ENCODE measurements at regions not wholly inside any gene's neighbourhood (a gene's known extent, or its start where the extent isn't known, plus 50 kb on each side); places are given as distances from the start of the nearest gene placed in this dataset.

DNA sequence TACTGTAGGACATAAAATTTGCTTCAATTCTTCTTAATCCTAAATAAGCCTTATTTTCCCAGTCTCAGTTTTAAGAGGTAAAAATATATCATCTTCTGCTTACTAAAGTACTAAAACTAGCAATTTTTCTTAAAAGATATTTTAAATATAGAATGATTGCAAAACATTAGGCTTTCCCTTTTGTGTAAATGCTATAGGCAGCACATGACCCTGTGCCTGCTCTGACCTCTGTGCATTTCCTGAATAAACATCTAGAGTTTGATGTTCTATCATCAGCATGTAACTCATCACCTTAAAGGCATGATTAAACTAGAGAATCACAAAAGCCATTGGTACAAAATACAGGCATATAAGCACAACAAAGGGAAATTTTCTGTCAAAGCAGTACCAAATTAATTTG is 422.7 kb downstream of the TFAP2B start:
- Mint-ChIP-seq H3K27ac (ENCODE audit: low read depth, unreplicated experiment) (no peak overlapping the region), H3K9me3 (ENCODE audit: unreplicated experiment) (no peaks in the 10 kb centered on the region), H3K36me3 (ENCODE audit: insufficient read depth, unreplicated experiment) (no peaks in the 10 kb centered on the region), H3K4me3 (ENCODE audit: unreplicated experiment) (no peak overlapping the region), H3K4me1 (ENCODE audit: insufficient read depth, unreplicated experiment) (peaks cover 11% of the 10 kb centered on the region), H3K27me3 (ENCODE audit: insufficient read depth, unreplicated experiment) (no peaks in the 10 kb centered on the region)
- ChIA-PET POLR2A (no interaction called here), CTCF (no interaction called here)
- TF ChIP-seq, protein P1, sequence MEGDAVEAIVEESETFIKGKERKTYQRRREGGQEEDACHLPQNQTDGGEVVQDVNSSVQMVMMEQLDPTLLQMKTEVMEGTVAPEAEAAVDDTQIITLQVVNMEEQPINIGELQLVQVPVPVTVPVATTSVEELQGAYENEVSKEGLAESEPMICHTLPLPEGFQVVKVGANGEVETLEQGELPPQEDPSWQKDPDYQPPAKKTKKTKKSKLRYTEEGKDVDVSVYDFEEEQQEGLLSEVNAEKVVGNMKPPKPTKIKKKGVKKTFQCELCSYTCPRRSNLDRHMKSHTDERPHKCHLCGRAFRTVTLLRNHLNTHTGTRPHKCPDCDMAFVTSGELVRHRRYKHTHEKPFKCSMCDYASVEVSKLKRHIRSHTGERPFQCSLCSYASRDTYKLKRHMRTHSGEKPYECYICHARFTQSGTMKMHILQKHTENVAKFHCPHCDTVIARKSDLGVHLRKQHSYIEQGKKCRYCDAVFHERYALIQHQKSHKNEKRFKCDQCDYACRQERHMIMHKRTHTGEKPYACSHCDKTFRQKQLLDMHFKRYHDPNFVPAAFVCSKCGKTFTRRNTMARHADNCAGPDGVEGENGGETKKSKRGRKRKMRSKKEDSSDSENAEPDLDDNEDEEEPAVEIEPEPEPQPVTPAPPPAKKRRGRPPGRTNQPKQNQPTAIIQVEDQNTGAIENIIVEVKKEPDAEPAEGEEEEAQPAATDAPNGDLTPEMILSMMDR (IDR thresholded peaks at IDR 0.05; ENCODE audit: unreplicated experiment), result no peak
- DNase-seq (ENCODE audit: unreplicated experiment), result no peak
- BruUV-seq (replicated peaks), result no TSS peak
- intact Hi-C loops (cut with micrococcal nuclease), result no loop called here

DNA sequence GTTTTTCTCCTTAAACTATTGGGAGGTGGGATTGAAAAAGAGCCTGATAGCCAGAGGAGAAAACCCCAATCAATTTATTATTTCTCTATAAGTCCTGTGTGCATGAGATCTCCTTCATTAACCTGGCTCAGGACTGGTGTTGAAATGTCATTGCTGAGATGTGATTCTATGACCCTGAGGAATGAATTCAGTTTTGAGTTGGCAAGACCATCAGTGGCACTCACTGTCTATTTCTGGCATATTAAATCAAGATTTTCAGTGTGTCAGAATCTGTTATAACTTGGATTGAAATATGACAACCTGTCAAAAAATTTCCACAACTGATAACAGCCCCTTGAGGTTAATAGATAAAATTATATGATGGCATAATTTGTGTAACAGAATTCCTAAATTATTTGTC is 431.1 kb downstream of the TFAP2B start:
- no peak for DNase-seq (ENCODE audit: unreplicated experiment)
- POLR2A ChIA-PET, result interaction anchor here (0.6 kb wide), 1 partner anchor 11 kb away, joined by 3 read pairs; no protein-coding TSS in a partner anchor
- Mint-ChIP-seq H3K4me1 (ENCODE audit: insufficient read depth, unreplicated experiment) (no peaks in the 10 kb centered on the region), H3K9me3 (ENCODE audit: unreplicated experiment) (peaks cover 6% of the 10 kb centered on the region), H3K27me3 (ENCODE audit: insufficient read depth, unreplicated experiment) (no peaks in the 10 kb centered on the region), H3K4me3 (ENCODE audit: unreplicated experiment) (no peak overlapping the region), H3K36me3 (ENCODE audit: insufficient read depth, unreplicated experiment) (no peaks in the 10 kb centered on the region), H3K27ac (ENCODE audit: low read depth, unreplicated experiment) (no peak overlapping the region)
- TF ChIP-seq, protein P1 (IDR thresholded peaks at IDR 0.05; ENCODE audit: unreplicated experiment), result no peak
- CTCF ChIA-PET, result no interaction called here
- intact Hi-C loops (cut with micrococcal nuclease), result no loop called here
- BruUV-seq (replicated peaks), result no TSS peak

DNA sequence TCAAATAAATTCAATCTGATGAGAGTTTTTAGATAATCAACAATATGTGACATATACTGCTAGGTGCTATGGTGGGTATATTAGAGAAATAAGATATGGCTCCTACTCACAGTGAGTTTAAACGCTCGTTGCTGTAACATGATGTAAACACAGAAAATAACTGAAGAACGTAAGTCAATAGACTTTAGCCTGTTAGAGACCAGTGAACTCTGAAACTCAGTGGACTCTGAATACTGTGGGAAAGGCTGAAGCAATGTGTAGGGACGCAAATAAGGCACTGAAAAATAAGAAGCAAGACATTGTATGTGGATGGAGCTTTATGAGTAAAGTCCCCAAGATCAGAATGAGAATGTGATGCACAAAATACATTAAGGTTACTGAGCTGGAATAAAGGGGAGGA is 431.6 kb downstream of the TFAP2B start:
- Mint-ChIP-seq H3K4me3 (ENCODE audit: unreplicated experiment) (no peak overlapping the region), H3K9me3 (ENCODE audit: unreplicated experiment) (peaks cover 6% of the 10 kb centered on the region), H3K27ac (ENCODE audit: low read depth, unreplicated experiment) (no peak overlapping the region), H3K4me1 (ENCODE audit: insufficient read depth, unreplicated experiment) (no peaks in the 10 kb centered on the region), H3K36me3 (ENCODE audit: insufficient read depth, unreplicated experiment) (no peaks in the 10 kb centered on the region), H3K27me3 (ENCODE audit: insufficient read depth, unreplicated experiment) (no peaks in the 10 kb centered on the region)
- no TSS peak for BruUV-seq (replicated peaks)
- TF ChIP-seq, protein P1 (IDR thresholded peaks at IDR 0.05; ENCODE audit: unreplicated experiment), result no peak
- ChIA-PET CTCF (no interaction called here), POLR2A (interaction anchor here (0.6 kb wide), 1 partner anchor 11 kb away, joined by 3 read pairs; no protein-coding TSS in a partner anchor)
- intact Hi-C loops (cut with micrococcal nuclease), result no loop called here
- DNase-seq (ENCODE audit: unreplicated experiment), result no peak

DNA sequence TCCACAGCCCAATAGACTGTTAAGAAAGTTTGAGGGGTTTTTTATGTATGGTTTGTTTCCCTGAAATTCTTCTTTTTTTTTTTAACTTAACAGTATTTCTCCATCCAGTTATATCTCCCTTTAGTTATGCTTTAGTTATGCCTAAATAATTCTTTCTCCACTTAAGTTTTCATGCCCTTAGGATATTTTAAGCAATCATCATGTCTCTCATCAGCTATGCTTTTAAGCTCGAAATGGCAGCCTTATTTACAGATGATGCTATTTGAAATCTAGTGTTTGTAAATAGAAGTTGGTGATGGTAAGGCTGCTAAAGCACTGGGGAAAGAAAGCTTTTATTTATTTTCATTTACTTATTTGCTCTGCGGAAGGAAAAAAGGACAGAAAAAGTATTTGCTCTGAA is 439.3 kb downstream of the TFAP2B start:
- ChIA-PET POLR2A (no interaction called here), CTCF (no interaction called here)
- Mint-ChIP-seq H3K27me3 (ENCODE audit: insufficient read depth, unreplicated experiment) (no peaks in the 10 kb centered on the region), H3K4me1 (ENCODE audit: insufficient read depth, unreplicated experiment) (no peaks in the 10 kb centered on the region), H3K27ac (ENCODE audit: low read depth, unreplicated experiment) (no peak overlapping the region), H3K4me3 (ENCODE audit: unreplicated experiment) (no peak overlapping the region), H3K36me3 (ENCODE audit: insufficient read depth, unreplicated experiment) (no peaks in the 10 kb centered on the region), H3K9me3 (ENCODE audit: unreplicated experiment) (no peaks in the 10 kb centered on the region)
- TF ChIP-seq, protein P1 (IDR thresholded peaks at IDR 0.05; ENCODE audit: unreplicated experiment), result no peak
- no peak for DNase-seq (ENCODE audit: unreplicated experiment)
- intact Hi-C loops (cut with micrococcal nuclease), result no loop called here
- BruUV-seq (replicated peaks), result no TSS peak

Data from MCF 10A (cell line).